Ishikawa (cell line): ENCODE measurements at regions not wholly inside any gene's neighbourhood (a gene's known extent, or its start where the extent isn't known, plus 50 kb on each side); places are given as distances from the start of the nearest gene placed in this dataset.

Source experiments
- CEBPB ChIP-seq: IDR thresholded peaks from 2 replicates; pipeline ENCODE4 v1.6.1; 2012
- EP300 ChIP-seq: IDR thresholded peaks from 2 replicates; pipeline ENCODE4 v1.6.1; 2012; ENCODE audit warnings: borderline replicate concordance
- NFIC ChIP-seq: IDR thresholded peaks from 2 replicates; pipeline ENCODE4 v1.6.1; 2012

GRCh38 chr2:6755456-6755855 is 110.3 kb downstream of the CMPK2 start:
- TF ChIP-seq EP300 (no peak), NFIC (no peak), CEBPB (no peak)
